ENCODE measurements at regions not wholly inside any gene's neighbourhood (a gene's known extent, or its start where the extent isn't known, plus 50 kb on each side); places are given as distances from the start of the nearest gene placed in this dataset.

- DNase-seq: no peak
Observed at GRCh38 chr9:84136119-84136868, 155.7 kb downstream of the RMI1 start.

GRCh38 chr9:84137968-84138367 is 157.4 kb downstream of the RMI1 start:
- DNase-seq: no peak

GRCh38 chr9:84138541-84138940 is 157.9 kb downstream of the RMI1 start:
- no peak for DNase-seq

GRCh38 chr9:84139296-84140070 is 158.9 kb downstream of the RMI1 start:
- DNase-seq: no peak

- no peak for DNase-seq
Observed at GRCh38 chr9:84140535-84141101, 160.0 kb downstream of the RMI1 start.

GRCh38 chr9:84141741-84142370 is 161.3 kb downstream of the RMI1 start:
- no peak for DNase-seq

- DNase-seq: no peak
Observed at GRCh38 chr9:84145031-84145430, 164.4 kb downstream of the RMI1 start.

GRCh38 chr9:84145780-84146179 is 165.2 kb downstream of the RMI1 start:
- no peak for DNase-seq

GRCh38 chr9:84146893-84147710 is 166.5 kb downstream of the RMI1 start:
- no peak for DNase-seq

GRCh38 chr9:84151236-84151635 is 170.6 kb downstream of the RMI1 start:
- no peak for DNase-seq

- no peak for DNase-seq
Observed at GRCh38 chr9:84151640-84152039, 171.0 kb downstream of the RMI1 start.

- DNase-seq: no peak
Observed at GRCh38 chr9:84152204-84152603, 171.6 kb downstream of the RMI1 start.

GRCh38 chr9:84153885-84154284 is 173.3 kb downstream of the RMI1 start:
- no peak for DNase-seq

GRCh38 chr9:84154320-84154719 is 173.7 kb downstream of the RMI1 start:
- DNase-seq: no peak

GRCh38 chr9:84163052-84163650 is 177.4 kb downstream of the SLC28A3 start:
- DNase-seq: no peak

GRCh38 chr9:84166891-84167290 is 173.7 kb downstream of the SLC28A3 start:
- no peak for DNase-seq

- DNase-seq: no peak
Observed at GRCh38 chr9:84169240-84169639, 171.3 kb downstream of the SLC28A3 start.

- DNase-seq: peak; percentile 58
Observed at GRCh38 chr9:84170521-84171141, 169.9 kb downstream of the SLC28A3 start.

- no peak for DNase-seq
Observed at GRCh38 chr9:84173961-84174360, 166.6 kb downstream of the SLC28A3 start.

- DNase-seq: no peak
Observed at GRCh38 chr9:84174486-84174885, 166.1 kb downstream of the SLC28A3 start.

- DNase-seq: no peak
Observed at GRCh38 chr9:84177407-84177806, 163.2 kb downstream of the SLC28A3 start.

- DNase-seq: no peak
Observed at GRCh38 chr9:84179531-84179930, 161.0 kb downstream of the SLC28A3 start.
